ENCODE measurements at regions not wholly inside any gene's neighbourhood (a gene's known extent, or its start where the extent isn't known, plus 50 kb on each side); places are given as distances from the start of the nearest gene placed in this dataset.

DNA sequence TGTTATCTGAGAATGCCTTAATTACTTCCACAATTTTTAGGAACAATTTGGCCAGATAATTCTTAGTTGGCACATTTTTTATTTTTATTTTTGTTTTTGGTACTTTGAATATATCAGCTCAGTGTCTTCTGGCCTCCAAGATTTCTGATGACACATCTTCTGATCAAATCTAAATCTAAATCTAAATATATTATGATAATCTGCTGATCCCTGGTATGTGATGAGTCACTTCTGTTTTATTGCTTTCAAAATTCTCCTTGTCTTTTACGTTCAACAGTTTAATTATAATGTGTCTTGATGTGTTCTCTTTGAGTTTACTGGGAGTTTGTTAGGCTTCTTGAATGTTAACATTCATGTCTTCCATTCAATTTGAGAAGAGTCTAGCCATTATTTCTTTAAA is 436.8 kb downstream of the CDH9 start:
- TF ChIP-seq, protein P1, sequence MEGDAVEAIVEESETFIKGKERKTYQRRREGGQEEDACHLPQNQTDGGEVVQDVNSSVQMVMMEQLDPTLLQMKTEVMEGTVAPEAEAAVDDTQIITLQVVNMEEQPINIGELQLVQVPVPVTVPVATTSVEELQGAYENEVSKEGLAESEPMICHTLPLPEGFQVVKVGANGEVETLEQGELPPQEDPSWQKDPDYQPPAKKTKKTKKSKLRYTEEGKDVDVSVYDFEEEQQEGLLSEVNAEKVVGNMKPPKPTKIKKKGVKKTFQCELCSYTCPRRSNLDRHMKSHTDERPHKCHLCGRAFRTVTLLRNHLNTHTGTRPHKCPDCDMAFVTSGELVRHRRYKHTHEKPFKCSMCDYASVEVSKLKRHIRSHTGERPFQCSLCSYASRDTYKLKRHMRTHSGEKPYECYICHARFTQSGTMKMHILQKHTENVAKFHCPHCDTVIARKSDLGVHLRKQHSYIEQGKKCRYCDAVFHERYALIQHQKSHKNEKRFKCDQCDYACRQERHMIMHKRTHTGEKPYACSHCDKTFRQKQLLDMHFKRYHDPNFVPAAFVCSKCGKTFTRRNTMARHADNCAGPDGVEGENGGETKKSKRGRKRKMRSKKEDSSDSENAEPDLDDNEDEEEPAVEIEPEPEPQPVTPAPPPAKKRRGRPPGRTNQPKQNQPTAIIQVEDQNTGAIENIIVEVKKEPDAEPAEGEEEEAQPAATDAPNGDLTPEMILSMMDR (IDR thresholded peaks at IDR 0.05; ENCODE audit: low read depth, low read length, poor library complexity, severe bottlenecking), result no peak
- TF ChIP-seq EZH2phosphoT487 (IDR thresholded peaks at IDR 0.05; ENCODE audit: borderline replicate concordance, low read length), result no peak

Measured in DOHH2 (cell line).